ENCODE measurements at regions not wholly inside any gene's neighbourhood (a gene's known extent, or its start where the extent isn't known, plus 50 kb on each side); places are given as distances from the start of the nearest gene placed in this dataset.

GRCh38 chr6:15036690-15037245 lies 209.1 kb upstream of the JARID2 start (continued):
- TF ChIP-seq ZNF3 (CRISPR knock-in tag; IDR thresholded peaks at IDR 0.05) (no peak), RELA (CRISPR knock-in tag; IDR thresholded peaks at IDR 0.05) (no peak), ZNF713 (CRISPR knock-in tag; IDR thresholded peaks at IDR 0.05) (no peak), NRL (CRISPR knock-in tag; IDR thresholded peaks at IDR 0.05; ENCODE audit: borderline replicate concordance) (no peak), RXRB (CRISPR knock-in tag; IDR thresholded peaks at IDR 0.05; ENCODE audit: borderline replicate concordance) (no peak), PITX1 (CRISPR knock-in tag; IDR thresholded peaks at IDR 0.05) (peak; percentile 87), PRDM15 (CRISPR knock-in tag; IDR thresholded peaks at IDR 0.05) (no peak), ZNF563 (CRISPR knock-in tag; IDR thresholded peaks at IDR 0.05) (no peak), AHR (CRISPR knock-in tag; IDR thresholded peaks at IDR 0.05) (peak; percentile 18; the same call in 1 of the 2 replicates), ZNF687 (CRISPR knock-in tag; IDR thresholded peaks at IDR 0.05) (peak; percentile 60), TAF15 (IDR thresholded peaks at IDR 0.05; ENCODE audit: low read depth, low read length, poor library complexity, severe bottlenecking) (no peak), HOXA9 (CRISPR knock-in tag; IDR thresholded peaks at IDR 0.05; ENCODE audit: borderline replicate concordance) (0 out of 2 replicates have a peak, but pooled peaks have one; percentile 51), NFE2L2 (IDR thresholded peaks at IDR 0.05; ENCODE audit: low read length) (no peak), HBP1 (CRISPR knock-in tag; IDR thresholded peaks at IDR 0.05; ENCODE audit: low read depth) (no peak), NAIF1 (CRISPR knock-in tag; IDR thresholded peaks at IDR 0.05; ENCODE audit: borderline replicate concordance) (no peak), ZUFSP (CRISPR knock-in tag; IDR thresholded peaks at IDR 0.05; ENCODE audit: borderline replicate concordance) (no peak), PHF8 (CRISPR knock-in tag; IDR thresholded peaks at IDR 0.05) (no peak), STAG1 (CRISPR knock-in tag; IDR thresholded peaks at IDR 0.05) (no peak), ZMYM2 (CRISPR knock-in tag; IDR thresholded peaks at IDR 0.05) (no peak), MTF2 (CRISPR knock-in tag; IDR thresholded peaks at IDR 0.05; ENCODE audit: borderline replicate concordance) (no peak), GZF1 (CRISPR knock-in tag; IDR thresholded peaks at IDR 0.05) (no peak)

Measured in HepG2 (cell line).